ENCODE measurements at regions not wholly inside any gene's neighbourhood (a gene's known extent, or its start where the extent isn't known, plus 50 kb on each side); places are given as distances from the start of the nearest gene placed in this dataset.

DNA sequence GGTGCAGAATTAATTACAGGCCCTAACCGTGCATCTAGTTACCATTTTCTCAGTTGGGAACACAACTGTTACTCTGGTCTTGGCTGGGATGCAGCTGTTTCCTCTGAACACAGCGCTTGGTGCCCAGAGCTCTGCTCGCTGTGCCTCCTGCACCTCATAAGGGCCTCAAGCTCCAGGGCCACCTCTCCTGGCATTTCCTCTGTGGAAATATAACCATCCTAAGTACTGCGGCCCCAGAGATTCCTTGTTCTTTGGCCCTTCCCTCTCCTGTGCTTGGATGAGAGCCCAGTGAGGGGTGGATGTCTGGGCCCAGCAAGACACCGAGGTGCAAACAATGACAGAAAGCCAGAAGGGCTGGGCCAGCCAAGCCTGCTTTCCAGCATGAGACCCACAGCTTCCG, 169.9 kb upstream of the CST7 start:
- DNase-seq = no peak

- no peak for DNase-seq
Measured at GRCh38 chr20:24779946-24780345, 169.1 kb upstream of the CST7 start.

GRCh38 chr20:24780674-24781417, 168.2 kb upstream of the CST7 start:
- no peak for DNase-seq

GRCh38 chr20:24781418-24781980, 167.6 kb upstream of the CST7 start:
- DNase-seq = peak; percentile 41

DNA sequence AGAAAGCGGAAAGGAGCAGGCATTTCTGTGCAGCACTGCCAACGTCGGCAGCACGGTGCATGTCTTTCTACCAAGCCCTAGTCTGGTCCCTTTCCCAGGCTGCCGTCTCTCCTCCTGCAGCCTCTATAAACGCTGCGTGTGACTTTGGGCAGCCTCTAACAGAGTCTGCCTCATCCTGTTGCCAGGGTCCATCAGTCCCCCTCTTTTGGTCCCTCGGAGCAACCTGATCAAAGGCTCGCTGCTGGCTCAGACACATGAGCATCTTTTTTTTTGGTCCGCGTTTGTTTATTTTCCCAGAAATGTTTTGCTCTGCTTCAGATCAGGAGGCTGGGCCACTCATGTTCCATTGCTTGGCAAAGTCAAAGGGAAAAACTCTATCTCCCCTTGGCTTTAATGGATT, 166.8 kb upstream of the CST7 start:
- no peak for DNase-seq

DNA sequence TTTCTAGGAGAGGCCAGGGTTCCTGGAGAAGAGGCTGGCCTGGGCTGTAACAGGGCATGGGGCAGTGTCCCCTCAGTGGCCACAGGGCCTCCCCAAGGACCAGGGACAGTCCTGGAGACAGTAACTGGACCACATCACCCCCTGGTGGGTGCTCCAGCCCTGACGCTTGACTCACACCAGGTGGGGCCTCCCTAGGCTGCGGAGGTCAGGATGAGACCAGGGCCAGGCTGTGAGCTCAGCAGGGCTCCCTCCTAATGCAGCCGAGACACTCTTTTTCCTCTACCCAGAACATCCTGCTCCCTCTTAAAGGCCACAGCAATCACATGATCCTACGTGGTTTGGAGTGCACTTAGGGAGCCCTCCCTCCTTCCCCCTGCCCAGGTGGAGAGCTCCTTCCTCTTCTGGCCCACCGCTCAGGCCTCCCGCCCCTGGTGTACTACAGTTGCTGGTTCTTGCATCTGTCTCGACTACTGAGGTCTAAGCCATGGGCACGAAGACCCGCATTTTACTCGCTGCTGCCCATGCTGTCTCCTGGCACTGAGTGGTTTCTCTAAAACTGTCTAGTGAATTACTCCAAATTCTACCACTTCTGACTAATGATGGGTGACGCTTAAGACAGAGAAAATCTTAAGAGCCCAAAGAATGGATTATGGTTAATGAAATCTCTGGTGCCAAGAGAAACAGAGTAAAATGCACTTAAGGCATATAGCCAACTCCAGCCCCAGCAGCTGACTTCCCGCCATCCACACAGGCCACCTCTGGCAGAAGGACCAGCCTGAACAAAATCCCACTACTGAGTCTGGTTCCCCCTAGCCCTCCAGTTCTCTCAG, 166.1 kb upstream of the CST7 start:
- peak; percentile 32 for DNase-seq

GRCh38 chr20:24783631-24784492, 165.2 kb upstream of the CST7 start:
- peak; percentile 38 for DNase-seq

- peak; percentile 36 for DNase-seq
Measured at GRCh38 chr20:24784607-24785006, 164.5 kb upstream of the CST7 start.

DNA sequence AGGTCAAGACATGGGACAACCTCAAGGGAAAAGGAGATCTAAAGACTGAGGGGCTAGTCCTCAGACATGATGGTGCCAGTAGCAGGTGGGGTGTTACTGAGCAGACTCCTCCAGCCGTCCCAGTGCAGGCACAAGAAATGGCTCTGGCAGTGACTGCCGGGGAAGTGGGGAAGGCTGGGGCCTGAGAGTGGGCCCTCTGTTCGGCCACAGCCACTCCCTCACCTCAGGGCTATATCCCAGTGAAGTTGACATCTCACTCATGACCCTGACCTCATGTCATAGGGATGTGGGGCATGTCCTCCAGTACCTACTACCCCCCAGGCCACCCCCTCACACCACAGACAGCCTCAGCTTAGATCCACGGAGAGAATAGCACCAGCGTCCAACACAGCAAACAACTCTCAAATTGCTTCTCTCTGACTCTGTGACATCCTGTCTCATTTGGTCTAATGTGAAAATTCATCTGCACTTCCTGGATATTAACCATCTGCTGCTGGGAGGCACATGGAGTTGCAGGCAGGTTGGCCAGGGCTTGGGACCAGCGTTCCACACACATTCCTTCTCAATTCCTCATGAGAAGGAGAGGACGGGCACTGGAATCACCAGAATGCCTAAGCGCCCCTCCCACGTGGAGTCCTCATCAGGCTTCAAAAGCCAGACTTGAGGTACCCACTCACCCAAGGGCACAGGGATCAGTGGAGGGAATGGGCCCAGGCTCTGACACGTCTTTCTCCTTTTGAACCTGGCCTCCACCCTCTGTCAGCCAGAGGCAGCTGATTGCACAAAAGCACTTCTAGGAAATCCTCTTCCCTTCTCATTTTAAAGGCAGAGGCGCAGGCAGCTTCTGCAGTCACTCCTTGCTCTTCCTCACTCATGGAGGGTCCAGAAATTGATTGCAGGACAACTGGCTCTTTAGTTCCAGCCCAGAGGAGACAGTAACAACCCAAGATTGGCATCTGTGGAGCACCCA, 163.6 kb upstream of the CST7 start:
- DNase-seq = peak; percentile 13

DNA sequence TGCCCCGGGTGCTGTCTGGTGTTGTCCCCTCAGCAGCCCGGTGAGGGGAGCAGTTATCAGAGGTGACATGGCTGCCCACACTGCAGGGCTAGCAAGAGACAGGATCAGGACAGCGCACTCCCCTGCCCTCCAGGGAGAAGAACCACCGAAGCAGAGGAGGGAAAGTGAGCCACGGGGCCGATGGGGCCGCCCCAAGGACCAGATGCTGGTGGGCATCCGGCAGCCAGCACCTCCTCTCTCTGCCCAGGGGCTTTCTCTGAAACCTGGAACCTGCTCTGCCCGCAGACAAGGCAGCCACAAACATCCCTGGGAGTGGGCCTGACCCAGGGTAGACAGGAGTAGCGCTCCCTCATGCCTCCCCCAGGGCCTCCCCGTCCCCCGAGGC, 163.0 kb upstream of the CST7 start:
- DNase-seq = no peak

DNA sequence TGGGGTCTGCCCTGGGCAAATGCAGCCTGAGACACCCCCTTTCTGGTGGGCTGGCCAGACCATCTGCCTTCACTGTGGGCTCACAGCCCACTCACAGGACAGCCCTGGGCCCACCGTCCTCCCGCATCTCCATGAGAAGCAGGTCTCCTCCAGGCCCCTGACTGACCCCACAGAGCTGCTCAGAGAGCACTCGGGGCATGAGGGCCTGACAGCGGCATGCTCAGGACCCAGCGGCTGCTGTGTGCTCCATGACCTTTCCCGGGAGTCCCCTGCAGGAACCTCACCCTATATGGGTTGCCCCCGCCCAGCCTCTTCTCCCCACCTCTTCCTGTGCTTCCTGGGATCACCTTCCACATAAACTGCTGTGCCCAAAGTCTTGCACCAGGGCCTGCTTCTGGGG, 162.4 kb upstream of the CST7 start:
- no peak for DNase-seq

DNA sequence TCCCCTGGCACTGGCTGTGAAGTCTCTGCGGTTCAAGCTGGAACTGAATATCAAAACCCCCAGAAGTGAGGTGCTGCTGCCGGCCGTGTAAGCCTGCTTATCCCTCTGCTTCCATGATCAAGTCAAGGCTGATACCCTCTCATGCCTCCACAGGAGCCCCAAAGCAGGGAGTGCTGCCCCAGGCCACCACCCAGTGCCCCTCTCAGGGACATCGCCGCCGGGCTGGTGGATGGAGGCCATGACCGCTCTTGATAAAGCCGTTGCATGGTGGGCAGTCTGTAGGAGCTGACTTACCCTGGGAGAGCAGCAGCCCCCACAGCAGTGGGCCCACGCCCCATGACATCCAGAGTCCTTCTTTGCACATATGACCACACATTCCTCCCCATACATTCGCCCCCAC, 162.0 kb upstream of the CST7 start:
- no peak for DNase-seq

DNA sequence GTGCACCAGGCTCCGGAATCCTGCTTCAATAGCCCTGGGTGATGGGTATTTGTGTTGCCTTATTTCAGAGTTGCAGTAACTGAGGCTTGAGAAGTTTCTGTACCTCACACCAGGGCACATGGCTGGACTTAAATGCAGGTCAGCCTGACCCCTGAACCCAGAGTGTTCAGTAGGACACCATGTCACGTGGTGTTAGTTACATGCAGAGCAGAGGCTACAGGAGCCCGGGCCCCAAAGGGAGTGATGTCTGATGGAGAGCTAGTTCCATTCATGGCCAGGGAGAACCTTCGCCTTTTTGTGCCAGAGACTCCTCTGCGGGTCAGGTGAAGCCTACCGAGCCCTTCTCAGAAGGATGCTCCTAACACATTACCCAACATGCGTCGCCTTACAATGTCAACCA, 161.4 kb upstream of the CST7 start:
- no peak for DNase-seq

DNA sequence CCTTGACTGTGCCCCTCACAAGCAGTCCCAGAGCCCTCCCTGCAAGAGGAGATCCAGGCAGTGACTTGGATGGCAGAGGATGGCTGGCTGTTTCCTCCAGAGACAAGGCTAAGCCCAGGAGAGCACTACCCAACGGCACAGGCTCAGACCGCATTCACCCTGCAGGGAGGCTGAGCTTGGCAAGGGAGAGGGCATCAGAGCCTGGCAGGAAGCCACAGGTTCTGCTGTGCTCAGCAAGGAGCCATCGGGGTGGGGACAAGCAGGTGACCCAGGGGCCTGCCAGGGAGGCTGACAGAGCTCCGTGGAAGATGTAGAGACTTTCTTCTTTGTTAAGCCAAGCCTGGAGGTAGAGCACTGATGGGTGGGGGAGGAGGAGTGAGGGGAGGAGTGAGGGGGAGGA, 159.2 kb upstream of the CST7 start:
- no peak for DNase-seq

DNA sequence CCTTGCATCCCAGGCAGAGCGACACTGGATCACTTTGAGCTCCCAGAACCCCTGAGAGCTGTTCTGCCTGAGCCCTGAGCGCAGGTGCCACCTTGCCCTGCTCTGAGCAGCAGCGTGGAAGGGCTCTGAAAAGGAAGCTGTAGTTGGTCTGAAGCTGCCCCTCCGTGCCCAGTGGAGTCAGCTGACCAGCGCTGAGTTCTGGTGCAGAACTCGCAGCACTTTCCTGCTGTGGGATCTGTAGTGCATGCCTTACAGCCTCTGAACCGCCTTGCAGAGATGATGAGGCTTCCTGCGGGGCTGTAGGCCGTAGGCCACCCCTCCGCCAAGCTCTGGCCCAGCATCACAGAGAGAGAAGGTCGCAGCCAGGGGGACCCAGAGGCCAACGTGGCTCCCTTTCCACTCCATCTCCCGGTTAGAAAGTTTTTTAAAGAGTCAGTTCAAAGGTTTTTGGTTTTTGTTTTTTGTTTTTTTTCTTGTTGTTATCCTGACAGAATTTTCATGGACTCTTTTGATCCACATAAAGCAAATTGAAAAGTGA, 158.3 kb upstream of the CST7 start:
- no peak for DNase-seq

DNA sequence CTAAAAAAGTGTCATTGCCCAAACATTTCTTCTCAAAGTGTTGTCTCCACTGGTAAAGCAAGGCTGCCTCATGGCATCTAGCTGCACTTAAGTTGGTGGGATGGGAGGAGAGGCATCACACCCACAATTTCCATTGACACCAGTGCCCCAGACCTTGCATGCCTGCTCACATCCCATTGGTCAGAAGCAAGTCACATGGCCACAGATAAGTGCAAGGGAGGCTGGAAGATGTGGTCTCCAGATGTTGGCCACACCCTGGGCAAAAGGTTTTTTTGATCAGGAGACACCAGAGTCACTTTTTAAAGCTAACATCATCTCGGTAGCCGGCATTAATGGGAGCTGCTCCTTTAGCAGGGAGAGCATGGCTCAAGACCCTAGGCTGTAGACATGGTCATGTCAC, 157.1 kb upstream of the CST7 start:
- DNase-seq = peak; percentile 12

DNA sequence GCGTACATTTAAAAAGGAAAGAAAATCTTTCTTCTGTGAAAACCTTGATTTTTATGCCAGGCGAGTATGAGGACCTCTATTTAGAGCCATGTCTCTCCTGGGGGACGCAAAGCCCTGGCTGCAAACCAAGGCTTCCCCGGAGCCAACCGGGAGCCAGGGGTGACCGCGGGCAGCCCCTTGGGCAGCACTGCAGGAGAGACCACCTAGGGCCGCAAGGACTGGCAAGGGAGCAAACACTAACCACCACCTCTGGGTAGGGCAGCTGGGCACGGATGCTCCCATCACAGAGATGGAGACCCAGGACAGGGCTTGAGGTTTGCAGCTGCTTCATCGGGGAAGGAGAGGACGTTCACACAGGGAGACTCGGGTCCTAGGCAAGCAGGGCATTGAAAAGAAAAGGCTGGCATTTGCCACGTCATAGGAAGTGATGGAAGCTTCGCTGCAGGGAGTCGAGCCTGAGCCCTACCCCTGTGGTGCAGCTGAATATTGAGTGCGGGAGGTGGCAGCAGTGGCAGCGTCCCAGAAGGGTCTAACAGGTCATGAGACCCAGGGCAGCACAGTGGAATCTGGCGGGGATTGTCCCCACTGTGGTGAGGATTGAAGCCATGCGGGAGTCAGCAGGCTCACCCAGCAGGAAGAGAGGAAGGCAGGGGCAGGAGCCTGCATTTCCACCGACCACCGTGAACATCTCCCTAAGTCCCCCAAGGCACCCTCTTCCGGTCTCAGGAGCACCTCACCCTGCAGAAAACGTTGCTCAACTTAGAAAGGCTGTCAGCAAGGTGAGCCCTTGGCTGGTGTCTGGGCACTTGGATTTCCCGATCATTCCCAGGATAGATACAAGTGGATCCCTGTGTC, 156.2 kb upstream of the CST7 start:
- no peak for DNase-seq

DNA sequence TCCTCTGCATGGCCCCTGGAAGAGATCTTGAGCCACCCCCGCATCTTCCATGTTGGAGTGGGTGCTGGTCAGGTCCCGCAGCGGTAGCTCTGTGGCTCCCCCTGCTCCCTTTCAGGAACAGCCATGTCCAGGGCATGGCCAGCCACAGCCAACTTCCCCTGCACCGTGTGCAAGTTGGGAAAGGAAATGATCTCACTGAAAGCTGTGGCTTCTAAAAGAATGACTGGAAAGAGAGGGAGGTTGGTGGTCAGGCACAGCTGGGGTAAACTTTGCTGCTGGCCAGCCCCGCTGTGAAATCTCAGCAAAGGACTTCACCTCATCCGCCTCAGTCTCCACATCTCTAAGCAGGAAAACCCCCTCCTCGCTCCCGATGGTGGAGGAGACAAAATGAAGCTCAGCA, 153.6 kb upstream of the CST7 start:
- DNase-seq = no peak

GRCh38 chr20:24796236-24796635, 152.8 kb upstream of the CST7 start:
- DNase-seq = no peak

GRCh38 chr20:24797113-24797512, 152.0 kb upstream of the CST7 start:
- no peak for DNase-seq

All from hematopoietic multipotent progenitor cell treated with erythropoietin and hydrocortisone succinate and interleukin-3 and kit ligand, for 4 days (in vitro differentiated cells).